ENCODE measurements at regions not wholly inside any gene's neighbourhood (a gene's known extent, or its start where the extent isn't known, plus 50 kb on each side); places are given as distances from the start of the nearest gene placed in this dataset.
"Not testable (repeated sequence)": the region's sequence is repeated elsewhere in the genome, so short reads cannot be mapped to it uniquely, and the experiment has no call there.

GRCh38 chr2:111344590-111344989 lies 223.9 kb downstream of the BCL2L11 start:
- H3K4me1 Mint-ChIP-seq; H3K27ac Mint-ChIP-seq; H3K4me3 Mint-ChIP-seq; ATAC-seq (replicated peaks); H3K36me3 Mint-ChIP-seq (ENCODE audit: low read depth); H3K27me3 Mint-ChIP-seq; H3K9me3 Mint-ChIP-seq: not testable (repeated sequence)

- not testable (repeated sequence) for H3K36me3 Mint-ChIP-seq (ENCODE audit: low read depth); H3K27me3 Mint-ChIP-seq; ATAC-seq (replicated peaks); H3K9me3 Mint-ChIP-seq; H3K4me1 Mint-ChIP-seq; H3K4me3 Mint-ChIP-seq; H3K27ac Mint-ChIP-seq
These were observed 224.7 kb downstream of the BCL2L11 start for GRCh38 chr2:111345439-111345838.

GRCh38 chr2:111346018-111346930 lies 225.6 kb downstream of the BCL2L11 start:
- not testable (repeated sequence) for H3K27me3 Mint-ChIP-seq; H3K4me3 Mint-ChIP-seq; H3K36me3 Mint-ChIP-seq (ENCODE audit: low read depth); H3K27ac Mint-ChIP-seq; H3K9me3 Mint-ChIP-seq; H3K4me1 Mint-ChIP-seq
- ATAC-seq (replicated peaks) = peak; percentile 38

GRCh38 chr2:111347695-111348094 lies 227.0 kb downstream of the BCL2L11 start:
- ATAC-seq (replicated peaks) = not testable (repeated sequence)

GRCh38 chr2:111348316-111348715 lies 227.6 kb downstream of the BCL2L11 start:
- H3K9me3 Mint-ChIP-seq; H3K36me3 Mint-ChIP-seq (ENCODE audit: low read depth); H3K4me3 Mint-ChIP-seq; H3K27me3 Mint-ChIP-seq; ATAC-seq (replicated peaks); H3K27ac Mint-ChIP-seq; H3K4me1 Mint-ChIP-seq: not testable (repeated sequence)

More at GRCh38 chr2:111347695-111348094, 227.0 kb downstream of the BCL2L11 start:
- not testable (repeated sequence) for H3K36me3 Mint-ChIP-seq (ENCODE audit: low read depth); H3K27ac Mint-ChIP-seq; H3K4me1 Mint-ChIP-seq; H3K4me3 Mint-ChIP-seq; H3K27me3 Mint-ChIP-seq; H3K9me3 Mint-ChIP-seq

GRCh38 chr2:111355022-111355817 lies 234.5 kb downstream of the BCL2L11 start:
- not testable (repeated sequence) for H3K4me3 Mint-ChIP-seq; H3K36me3 Mint-ChIP-seq (ENCODE audit: low read depth); H3K27me3 Mint-ChIP-seq; ATAC-seq (replicated peaks); H3K4me1 Mint-ChIP-seq; H3K9me3 Mint-ChIP-seq; H3K27ac Mint-ChIP-seq

- H3K27ac Mint-ChIP-seq; H3K4me1 Mint-ChIP-seq; H3K9me3 Mint-ChIP-seq; H3K27me3 Mint-ChIP-seq; H3K36me3 Mint-ChIP-seq (ENCODE audit: low read depth); ATAC-seq (replicated peaks); H3K4me3 Mint-ChIP-seq: not testable (repeated sequence)
These were observed 235.3 kb downstream of the BCL2L11 start for GRCh38 chr2:111355823-111356511.

- not testable (repeated sequence) for H3K36me3 Mint-ChIP-seq (ENCODE audit: low read depth); H3K4me3 Mint-ChIP-seq; H3K27me3 Mint-ChIP-seq; H3K9me3 Mint-ChIP-seq; ATAC-seq (replicated peaks); H3K4me1 Mint-ChIP-seq; H3K27ac Mint-ChIP-seq
These were observed 235.9 kb downstream of the BCL2L11 start for GRCh38 chr2:111356512-111357031.

- H3K27ac Mint-ChIP-seq, H3K4me1 Mint-ChIP-seq: not testable (repeated sequence)
These were observed 245.4 kb downstream of the BCL2L11 start for GRCh38 chr2:111365986-111366640.

GRCh38 chr2:111366641-111367029 lies 245.9 kb downstream of the BCL2L11 start:
- not testable (repeated sequence) for H3K27me3 Mint-ChIP-seq; H3K9me3 Mint-ChIP-seq; H3K27ac Mint-ChIP-seq; ATAC-seq (replicated peaks); H3K4me3 Mint-ChIP-seq; H3K36me3 Mint-ChIP-seq (ENCODE audit: low read depth); H3K4me1 Mint-ChIP-seq

More at GRCh38 chr2:111365986-111366640, 245.4 kb downstream of the BCL2L11 start:
- not testable (repeated sequence) for H3K9me3 Mint-ChIP-seq; H3K4me3 Mint-ChIP-seq; ATAC-seq (replicated peaks); H3K27me3 Mint-ChIP-seq; H3K36me3 Mint-ChIP-seq (ENCODE audit: low read depth)

- not testable (repeated sequence) for H3K27me3 Mint-ChIP-seq; H3K27ac Mint-ChIP-seq; H3K4me1 Mint-ChIP-seq; H3K4me3 Mint-ChIP-seq; H3K36me3 Mint-ChIP-seq (ENCODE audit: low read depth); ATAC-seq (replicated peaks); H3K9me3 Mint-ChIP-seq
These were observed 246.4 kb downstream of the BCL2L11 start for GRCh38 chr2:111367080-111367479.

GRCh38 chr2:111367871-111368270 lies 247.2 kb downstream of the BCL2L11 start:
- H3K4me1 Mint-ChIP-seq; ATAC-seq (replicated peaks); H3K27ac Mint-ChIP-seq; H3K9me3 Mint-ChIP-seq; H3K4me3 Mint-ChIP-seq; H3K27me3 Mint-ChIP-seq; H3K36me3 Mint-ChIP-seq (ENCODE audit: low read depth): not testable (repeated sequence)

- not testable (repeated sequence) for H3K4me1 Mint-ChIP-seq; H3K4me3 Mint-ChIP-seq; H3K27ac Mint-ChIP-seq; H3K27me3 Mint-ChIP-seq; H3K36me3 Mint-ChIP-seq (ENCODE audit: low read depth); H3K9me3 Mint-ChIP-seq; ATAC-seq (replicated peaks)
These were observed 247.6 kb downstream of the BCL2L11 start for GRCh38 chr2:111368288-111368687.

- H3K27me3 Mint-ChIP-seq; H3K27ac Mint-ChIP-seq; ATAC-seq (replicated peaks); H3K36me3 Mint-ChIP-seq (ENCODE audit: low read depth); H3K9me3 Mint-ChIP-seq; H3K4me1 Mint-ChIP-seq; H3K4me3 Mint-ChIP-seq: not testable (repeated sequence)
These were observed 252.3 kb downstream of the BCL2L11 start for GRCh38 chr2:111373060-111373459.
